ENCODE measurements at regions not wholly inside any gene's neighbourhood (a gene's known extent, or its start where the extent isn't known, plus 50 kb on each side); places are given as distances from the start of the nearest gene placed in this dataset.

GRCh38 chr13:78190296-78190695 is 271.7 kb upstream of the EDNRB start:
- in situ Hi-C loops (cut with HindIII; ENCODE audit: low pct_unique_long_range_greater_than_20kb, low sequenced_read_pairs), result no loop called here
- no peak for DNase-seq (ENCODE audit: low read depth)

GRCh38 chr13:78187781-78188180 is 269.1 kb upstream of the EDNRB start:
- in situ Hi-C loops (cut with HindIII; ENCODE audit: low pct_unique_long_range_greater_than_20kb, low sequenced_read_pairs), result no loop called here
- no peak for DNase-seq (ENCODE audit: low read depth)

- in situ Hi-C loops (cut with HindIII; ENCODE audit: low pct_unique_long_range_greater_than_20kb, low sequenced_read_pairs), result no loop called here
- DNase-seq (ENCODE audit: low read depth), result no peak
Measured at GRCh38 chr13:78185700-78186099, 267.1 kb upstream of the EDNRB start.

GRCh38 chr13:78183732-78184131 is 265.1 kb upstream of the EDNRB start:
- in situ Hi-C loops (cut with HindIII; ENCODE audit: low pct_unique_long_range_greater_than_20kb, low sequenced_read_pairs), result no loop called here
- no peak for DNase-seq (ENCODE audit: low read depth)

- in situ Hi-C loops (cut with HindIII; ENCODE audit: low pct_unique_long_range_greater_than_20kb, low sequenced_read_pairs), result no loop called here
- DNase-seq (ENCODE audit: low read depth), result no peak
Measured at GRCh38 chr13:78182813-78183212, 264.2 kb upstream of the EDNRB start.

GRCh38 chr13:78177306-78177705 is 258.7 kb upstream of the EDNRB start:
- in situ Hi-C loops (cut with HindIII; ENCODE audit: low pct_unique_long_range_greater_than_20kb, low sequenced_read_pairs), result no loop called here
- no peak for DNase-seq (ENCODE audit: low read depth)

GRCh38 chr13:78176880-78177279 is 258.2 kb upstream of the EDNRB start:
- DNase-seq (ENCODE audit: low read depth), result no peak
- in situ Hi-C loops (cut with HindIII; ENCODE audit: low pct_unique_long_range_greater_than_20kb, low sequenced_read_pairs), result no loop called here

GRCh38 chr13:78169386-78169785 is 250.8 kb upstream of the EDNRB start:
- in situ Hi-C loops (cut with HindIII; ENCODE audit: low pct_unique_long_range_greater_than_20kb, low sequenced_read_pairs), result no loop called here
- no peak for DNase-seq (ENCODE audit: low read depth)

GRCh38 chr13:78168981-78169380 is 250.3 kb upstream of the EDNRB start:
- in situ Hi-C loops (cut with HindIII; ENCODE audit: low pct_unique_long_range_greater_than_20kb, low sequenced_read_pairs), result no loop called here
- DNase-seq (ENCODE audit: low read depth), result no peak

GRCh38 chr13:78161266-78161665 is 242.6 kb upstream of the EDNRB start:
- no peak for DNase-seq (ENCODE audit: low read depth)
- in situ Hi-C loops (cut with HindIII; ENCODE audit: low pct_unique_long_range_greater_than_20kb, low sequenced_read_pairs), result no loop called here

GRCh38 chr13:78160793-78161192 is 242.2 kb upstream of the EDNRB start:
- in situ Hi-C loops (cut with HindIII; ENCODE audit: low pct_unique_long_range_greater_than_20kb, low sequenced_read_pairs), result no loop called here
- DNase-seq (ENCODE audit: low read depth), result no peak

- in situ Hi-C loops (cut with HindIII; ENCODE audit: low pct_unique_long_range_greater_than_20kb, low sequenced_read_pairs), result no loop called here
Measured at GRCh38 chr13:78152415-78152814, 233.8 kb upstream of the EDNRB start.

GRCh38 chr13:78147905-78148304 is 229.3 kb upstream of the EDNRB start:
- no peak for DNase-seq (ENCODE audit: low read depth)
- in situ Hi-C loops (cut with HindIII; ENCODE audit: low pct_unique_long_range_greater_than_20kb, low sequenced_read_pairs), result no loop called here

More at GRCh38 chr13:78152415-78152814, 233.8 kb upstream of the EDNRB start:
- DNase-seq (ENCODE audit: low read depth), result no peak

- in situ Hi-C loops (cut with HindIII; ENCODE audit: low pct_unique_long_range_greater_than_20kb, low sequenced_read_pairs), result no loop called here
Measured at GRCh38 chr13:78145276-78145675, 226.6 kb upstream of the EDNRB start.

GRCh38 chr13:78139765-78140164 is 221.1 kb upstream of the EDNRB start:
- in situ Hi-C loops (cut with HindIII; ENCODE audit: low pct_unique_long_range_greater_than_20kb, low sequenced_read_pairs), result no loop called here
- no peak for DNase-seq (ENCODE audit: low read depth)

More at GRCh38 chr13:78145276-78145675, 226.6 kb upstream of the EDNRB start:
- no peak for DNase-seq (ENCODE audit: low read depth)

- in situ Hi-C loops (cut with HindIII; ENCODE audit: low pct_unique_long_range_greater_than_20kb, low sequenced_read_pairs), result no loop called here
Measured at GRCh38 chr13:78138756-78139155, 220.1 kb upstream of the EDNRB start.

GRCh38 chr13:78137404-78138142 is 218.9 kb upstream of the EDNRB start:
- DNase-seq (ENCODE audit: low read depth), result peak; percentile 52
- in situ Hi-C loops (cut with HindIII; ENCODE audit: low pct_unique_long_range_greater_than_20kb, low sequenced_read_pairs), result no loop called here

More at GRCh38 chr13:78138756-78139155, 220.1 kb upstream of the EDNRB start:
- no peak for DNase-seq (ENCODE audit: low read depth)

- in situ Hi-C loops (cut with HindIII; ENCODE audit: low pct_unique_long_range_greater_than_20kb, low sequenced_read_pairs), result no loop called here
- no peak for DNase-seq (ENCODE audit: low read depth)
Measured at GRCh38 chr13:78136966-78137365, 218.3 kb upstream of the EDNRB start.

- in situ Hi-C loops (cut with HindIII; ENCODE audit: low pct_unique_long_range_greater_than_20kb, low sequenced_read_pairs), result no loop called here
- DNase-seq (ENCODE audit: low read depth), result no peak
Measured at GRCh38 chr13:78133511-78133910, 214.9 kb upstream of the EDNRB start.

- in situ Hi-C loops (cut with HindIII; ENCODE audit: low pct_unique_long_range_greater_than_20kb, low sequenced_read_pairs), result no loop called here
- DNase-seq (ENCODE audit: low read depth), result no peak
Measured at GRCh38 chr13:78131811-78132210, 213.2 kb upstream of the EDNRB start.
